T-helper 17 cell (primary cell): ENCODE measurements at regions not wholly inside any gene's neighbourhood (a gene's known extent, or its start where the extent isn't known, plus 50 kb on each side); places are given as distances from the start of the nearest gene placed in this dataset.
A peak's percentile ranks its signal among the peaks of the same experiment; 100 is the strongest.

Experiments used
- ATAC-seq: fragments of 150-1000 bp; cut with Tn5 transposase; 2 replicates; pipeline ENCODE4 v1.10.0; 2021; ENCODE audit warnings: mild to moderate bottlenecking, moderate library complexity
- DNase-seq, 3 donors: peaks; one replicate each; pipeline versions ENCODE4 v3.0.0 to v3.0.0-alpha.2; 2020 to 2021
- H3K9me3 ChIP-seq: one replicate; pipeline ENCODE4 v1.7.0; 2013; ENCODE audit warnings: low read length, mild to moderate bottlenecking; ENCODE audit not compliant: control insufficient read depth, poor library complexity, severe bottlenecking
- H3K27ac Mint-ChIP-seq: one replicate; pipeline ENCODE4 v1.8.0; 2022; ENCODE audit warnings: mild to moderate bottlenecking, moderate library complexity, mixed read lengths
- H3K27me3 Mint-ChIP-seq: one replicate; pipeline ENCODE4 v1.8.0; 2022; ENCODE audit warnings: mixed read lengths
- H3K36me3 Mint-ChIP-seq: one replicate; pipeline ENCODE4 v1.8.0; 2022; ENCODE audit warnings: low read depth, mixed read lengths
- H3K4me1 Mint-ChIP-seq: one replicate; pipeline ENCODE4 v1.8.0; 2022; ENCODE audit warnings: mild to moderate bottlenecking, mixed read lengths
- H3K4me3 Mint-ChIP-seq: one replicate; pipeline ENCODE4 v1.8.0; 2022; ENCODE audit warnings: mild to moderate bottlenecking, moderate library complexity, mixed read lengths

DNA sequence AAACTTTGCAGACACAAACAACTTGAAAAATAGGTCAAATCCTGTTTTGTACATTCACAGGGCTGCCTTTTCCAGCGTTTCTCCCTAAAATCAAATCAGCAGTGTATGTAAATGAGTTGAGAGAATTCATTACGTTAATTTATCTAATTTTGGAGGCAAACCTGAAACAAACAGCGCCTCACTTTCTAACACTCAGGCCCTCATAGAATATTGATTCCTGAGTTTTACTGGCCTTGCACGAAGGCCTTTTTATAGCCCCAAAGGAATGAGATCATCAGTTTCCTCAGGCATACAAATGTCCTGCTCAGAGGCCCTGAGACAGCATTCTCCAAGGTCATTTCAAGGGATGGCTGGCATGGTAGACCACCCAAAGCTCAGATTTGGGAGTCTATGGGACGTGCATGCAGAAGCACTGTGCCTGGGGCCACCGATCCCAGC, 131.7 kb upstream of the CHST15 start:
- ATAC-seq (peak; percentile 12), DNase-seq (no peak)
- Mint-ChIP-seq H3K27me3 (peaks cover 9% of the 10 kb centered on the region), H3K36me3 (no peaks in the 10 kb centered on the region), H3K4me3 (peak overlapping the region; percentile 12), H3K4me1 (peaks cover 9% of the 10 kb centered on the region), H3K27ac (peak overlapping the region; percentile 91)
- H3K9me3 ChIP-seq: no peaks in the 10 kb centered on the region

GRCh38 chr10:124224331-124225028, 131.1 kb upstream of the CHST15 start:
- peak; percentile 14 for ATAC-seq
- no peak for DNase-seq
- H3K27ac Mint-ChIP-seq: peak overlapping the region; percentile 91

GRCh38 chr10:124223711-124224085, 130.3 kb upstream of the CHST15 start:
- ATAC-seq (no peak), DNase-seq (no peak)
- H3K4me3 Mint-ChIP-seq: no peak overlapping the region
- H3K9me3 ChIP-seq: no peaks in the 10 kb centered on the region
- no peaks in the 10 kb centered on the region for H3K36me3 Mint-ChIP-seq
- H3K4me1 Mint-ChIP-seq: peaks cover 9% of the 10 kb centered on the region
- no peak overlapping the region for H3K27ac Mint-ChIP-seq
- H3K27me3 Mint-ChIP-seq: peaks cover 20% of the 10 kb centered on the region

More at GRCh38 chr10:124224331-124225028, 131.1 kb upstream of the CHST15 start:
- H3K36me3 Mint-ChIP-seq: no peaks in the 10 kb centered on the region
- H3K9me3 ChIP-seq: no peaks in the 10 kb centered on the region
- H3K27me3 Mint-ChIP-seq: peaks cover 14% of the 10 kb centered on the region
- H3K4me3 Mint-ChIP-seq: no peak overlapping the region
- peaks cover 9% of the 10 kb centered on the region for H3K4me1 Mint-ChIP-seq

GRCh38 chr10:124222988-124223710, 129.8 kb upstream of the CHST15 start:
- Mint-ChIP-seq H3K36me3 (no peaks in the 10 kb centered on the region), H3K4me1 (peaks cover 9% of the 10 kb centered on the region), H3K27me3 (peaks cover 25% of the 10 kb centered on the region), H3K27ac (no peak overlapping the region), H3K4me3 (no peak overlapping the region)
- ATAC-seq (no peak), DNase-seq (no peak)
- no peaks in the 10 kb centered on the region for H3K9me3 ChIP-seq

- no peaks in the 10 kb centered on the region for H3K9me3 ChIP-seq
- no peaks in the 10 kb centered on the region for H3K36me3 Mint-ChIP-seq
- no peak overlapping the region for H3K27ac Mint-ChIP-seq
- H3K4me1 Mint-ChIP-seq: peaks cover 8% of the 10 kb centered on the region
- ATAC-seq (peak; percentile 18), DNase-seq (no peak)
- H3K27me3 Mint-ChIP-seq: peaks cover 28% of the 10 kb centered on the region
- peak overlapping the region; percentile 15 for H3K4me3 Mint-ChIP-seq
These were observed 129.1 kb upstream of the CHST15 start for GRCh38 chr10:124222318-124222987.

GRCh38 chr10:124221356-124222317, 128.2 kb upstream of the CHST15 start:
- DNase-seq (no peak), ATAC-seq (no peak)
- peak overlapping the region; percentile 15 for H3K4me3 Mint-ChIP-seq
- no peaks in the 10 kb centered on the region for H3K9me3 ChIP-seq
- peaks cover 6% of the 10 kb centered on the region for H3K4me1 Mint-ChIP-seq
- H3K27ac Mint-ChIP-seq: no peak overlapping the region
- H3K36me3 Mint-ChIP-seq: no peaks in the 10 kb centered on the region
- peaks cover 36% of the 10 kb centered on the region for H3K27me3 Mint-ChIP-seq

DNA sequence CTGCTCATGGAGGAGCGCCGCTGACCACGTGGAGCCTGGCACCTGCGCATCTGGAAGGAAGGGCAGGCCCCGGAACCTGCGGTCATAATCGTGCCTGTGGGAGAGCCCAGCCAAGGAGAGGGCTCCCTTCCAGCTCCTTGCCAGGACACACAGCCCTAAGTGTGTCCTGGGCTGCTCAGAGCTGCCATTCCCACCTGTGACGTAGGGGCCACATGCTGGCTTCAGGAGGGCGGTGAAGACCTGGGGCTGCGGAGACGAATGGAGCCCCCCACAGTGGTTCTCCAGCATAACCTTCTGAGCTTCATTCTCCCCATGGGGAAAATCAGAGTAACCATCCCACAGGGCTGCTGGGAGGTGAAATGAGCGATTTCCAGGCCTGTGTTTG, 127.6 kb upstream of the CHST15 start:
- no peak for ATAC-seq
- H3K27ac Mint-ChIP-seq: no peak overlapping the region

GRCh38 chr10:124220547-124220946, 127.1 kb upstream of the CHST15 start:
- H3K27ac Mint-ChIP-seq: no peak overlapping the region
- H3K4me3 Mint-ChIP-seq: no peak overlapping the region
- H3K27me3 Mint-ChIP-seq: peaks cover 40% of the 10 kb centered on the region
- H3K9me3 ChIP-seq: no peaks in the 10 kb centered on the region
- H3K4me1 Mint-ChIP-seq: peaks cover 6% of the 10 kb centered on the region
- ATAC-seq (no peak), DNase-seq (no peak)
- H3K36me3 Mint-ChIP-seq: no peaks in the 10 kb centered on the region

More for the DNA sequence above, 127.6 kb upstream of the CHST15 start:
- H3K4me1 Mint-ChIP-seq: peaks cover 6% of the 10 kb centered on the region
- no peaks in the 10 kb centered on the region for H3K36me3 Mint-ChIP-seq
- H3K4me3 Mint-ChIP-seq: no peak overlapping the region
- peaks cover 40% of the 10 kb centered on the region for H3K27me3 Mint-ChIP-seq
- H3K9me3 ChIP-seq: no peaks in the 10 kb centered on the region
- DNase-seq: no peak

DNA sequence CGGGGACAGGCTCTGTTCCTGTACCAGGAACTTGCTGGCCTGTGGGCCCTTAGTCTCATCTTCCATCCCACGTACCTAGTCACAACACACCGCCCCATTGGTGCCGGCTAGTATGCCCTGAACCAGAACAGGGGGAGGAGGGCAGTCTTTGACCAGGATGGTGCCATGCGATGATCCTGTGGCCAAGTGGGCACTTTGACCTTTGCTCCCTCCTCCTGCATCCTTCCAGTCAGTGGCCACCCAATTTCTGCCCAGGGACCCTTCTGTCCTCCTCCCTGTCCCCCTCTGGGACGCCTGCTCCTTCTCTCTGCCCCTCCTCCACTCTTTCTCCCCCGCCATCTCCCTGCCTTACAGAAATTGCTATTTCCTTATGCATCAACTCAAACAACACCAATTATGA, 126.3 kb upstream of the CHST15 start:
- no peak overlapping the region for H3K4me3 Mint-ChIP-seq
- ATAC-seq (no peak), DNase-seq (no peak)
- H3K9me3 ChIP-seq: no peaks in the 10 kb centered on the region
- H3K27ac Mint-ChIP-seq: no peak overlapping the region
- no peaks in the 10 kb centered on the region for H3K36me3 Mint-ChIP-seq
- peaks cover 40% of the 10 kb centered on the region for H3K27me3 Mint-ChIP-seq
- peaks cover 6% of the 10 kb centered on the region for H3K4me1 Mint-ChIP-seq

DNA sequence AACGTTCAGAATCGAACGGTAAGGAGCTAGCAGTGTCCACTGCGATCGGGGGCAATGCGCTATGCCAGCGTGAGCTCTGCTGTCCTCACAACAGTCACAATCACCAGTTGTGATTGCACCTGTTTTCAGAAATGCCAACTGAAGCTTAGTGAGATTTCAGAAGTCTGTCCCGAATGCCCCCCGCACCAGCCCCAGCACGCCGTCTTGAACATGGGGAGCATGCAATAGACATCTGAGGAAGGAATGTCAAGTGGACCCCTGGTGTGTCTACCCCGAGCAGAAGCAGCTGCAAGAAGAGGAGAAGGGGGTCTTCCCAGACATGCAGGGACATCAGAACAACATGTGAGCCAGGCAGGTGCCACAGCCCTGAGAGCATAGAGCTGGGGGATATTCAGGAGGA, 125.7 kb upstream of the CHST15 start:
- Mint-ChIP-seq H3K27me3 (peaks cover 40% of the 10 kb centered on the region), H3K36me3 (no peaks in the 10 kb centered on the region), H3K4me1 (peaks cover 6% of the 10 kb centered on the region), H3K27ac (no peak overlapping the region), H3K4me3 (no peak overlapping the region)
- ATAC-seq (no peak), DNase-seq (no peak)
- no peaks in the 10 kb centered on the region for H3K9me3 ChIP-seq

GRCh38 chr10:124217906-124218804, 124.8 kb upstream of the CHST15 start:
- DNase-seq (no peak), ATAC-seq (no peak)
- Mint-ChIP-seq H3K27ac (no peak overlapping the region), H3K27me3 (peaks cover 40% of the 10 kb centered on the region), H3K4me3 (no peak overlapping the region), H3K4me1 (peaks cover 6% of the 10 kb centered on the region), H3K36me3 (no peaks in the 10 kb centered on the region)
- no peaks in the 10 kb centered on the region for H3K9me3 ChIP-seq

- Mint-ChIP-seq H3K4me3 (no peak overlapping the region), H3K27me3 (peaks cover 36% of the 10 kb centered on the region), H3K27ac (no peak overlapping the region), H3K4me1 (peaks cover 5% of the 10 kb centered on the region), H3K36me3 (no peaks in the 10 kb centered on the region)
- no peaks in the 10 kb centered on the region for H3K9me3 ChIP-seq
- ATAC-seq: no peak
- DNase-seq: no peak
These were observed 123.6 kb upstream of the CHST15 start for GRCh38 chr10:124217031-124217430.
